ENCODE measurements at regions not wholly inside any gene's neighbourhood (a gene's known extent, or its start where the extent isn't known, plus 50 kb on each side); places are given as distances from the start of the nearest gene placed in this dataset.

GRCh38 chr17:74012465-74012864 lies 191.0 kb upstream of the RPL38 start:
- Histone ChIP-seq H3K4me1 (ENCODE audit: control insufficient read depth, insufficient read depth, low read length, poor library complexity, severe bottlenecking) (no peaks in the 10 kb centered on the region), H3K9me3 (ENCODE audit: control insufficient read depth, low read length) (peaks cover 4% of the 10 kb centered on the region), H3K36me3 (ENCODE audit: control insufficient read depth, insufficient read depth, low read length) (no peaks in the 10 kb centered on the region), H3K27ac (ENCODE audit: low read depth, low read length, severe bottlenecking) (no peak overlapping the region), H3K4me3 (ENCODE audit: extremely low read depth, insufficient read depth, low read length, poor library complexity, severe bottlenecking) (no peak overlapping the region)
- WGBS, 2 experiments (ENCODE audit: insufficient coverage in 2 of 2), result 82 to 88% methylated on average over 4 to 6 of the region's 6 CpGs

GRCh38 chr17:74015316-74015715 lies 188.2 kb upstream of the RPL38 start:
- H3K4me1 ChIP-seq (ENCODE audit: control insufficient read depth, insufficient read depth, low read length, poor library complexity, severe bottlenecking), result no peaks in the 10 kb centered on the region
- H3K27ac ChIP-seq (ENCODE audit: low read depth, low read length, severe bottlenecking), result no peak overlapping the region
- H3K4me3 ChIP-seq (ENCODE audit: extremely low read depth, insufficient read depth, low read length, poor library complexity, severe bottlenecking), result no peak overlapping the region
- H3K36me3 ChIP-seq (ENCODE audit: control insufficient read depth, insufficient read depth, low read length), result no peaks in the 10 kb centered on the region
- peaks cover 4% of the 10 kb centered on the region for H3K9me3 ChIP-seq (ENCODE audit: control insufficient read depth, low read length)
- WGBS, 2 experiments (ENCODE audit: insufficient coverage in 2 of 2), result 88 to 89% methylated on average over 4 to 5 of the region's 5 CpGs

DNA sequence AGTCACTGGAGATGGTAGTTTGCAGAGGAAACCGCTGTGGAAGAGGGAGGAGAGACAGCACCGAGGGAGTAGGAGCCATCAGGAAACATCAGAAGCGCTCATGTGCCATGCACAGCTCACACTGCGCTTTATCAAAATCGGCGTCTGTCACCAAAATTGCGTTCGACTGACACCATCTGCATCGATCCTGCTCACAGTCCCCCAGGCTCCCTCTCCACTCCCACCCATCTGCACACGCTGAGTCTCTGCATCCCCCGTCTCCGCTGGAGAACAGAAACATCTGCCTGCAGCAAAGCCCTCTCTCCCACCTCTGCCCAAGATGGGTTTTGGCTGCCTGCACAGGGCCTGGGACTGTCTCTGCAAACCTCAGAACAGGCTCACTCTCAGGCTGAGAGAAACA lies 187.5 kb upstream of the RPL38 start:
- Histone ChIP-seq H3K4me3 (ENCODE audit: extremely low read depth, insufficient read depth, low read length, poor library complexity, severe bottlenecking) (no peak overlapping the region), H3K27ac (ENCODE audit: low read depth, low read length, severe bottlenecking) (no peak overlapping the region), H3K9me3 (ENCODE audit: control insufficient read depth, low read length) (peaks cover 4% of the 10 kb centered on the region), H3K36me3 (ENCODE audit: control insufficient read depth, insufficient read depth, low read length) (no peaks in the 10 kb centered on the region), H3K4me1 (ENCODE audit: control insufficient read depth, insufficient read depth, low read length, poor library complexity, severe bottlenecking) (no peaks in the 10 kb centered on the region)
- WGBS, 2 experiments (ENCODE audit: insufficient coverage in 2 of 2), result 92 to 97% methylated on average over 9 to 12 of the region's 12 CpGs

DNA sequence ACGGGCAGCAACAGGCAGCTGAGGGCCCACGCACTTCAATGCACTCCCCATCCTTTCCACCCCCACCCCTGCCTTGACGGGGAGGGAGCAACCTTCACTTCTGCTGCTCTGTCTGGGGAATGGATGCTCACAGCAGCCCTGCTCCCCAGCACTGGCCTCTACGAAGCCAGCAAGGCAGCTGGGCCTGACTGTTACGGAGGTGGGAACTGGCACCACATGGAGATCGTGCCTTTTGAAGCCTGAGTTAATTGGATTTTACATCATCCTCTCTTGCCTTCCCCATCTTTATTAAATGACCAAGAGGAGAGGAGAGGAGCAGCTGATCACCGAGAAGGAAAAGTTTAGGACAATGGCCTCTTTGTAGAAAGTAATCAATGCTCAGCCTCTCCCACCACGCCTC lies 187.0 kb upstream of the RPL38 start:
- Histone ChIP-seq H3K36me3 (ENCODE audit: control insufficient read depth, insufficient read depth, low read length) (no peaks in the 10 kb centered on the region), H3K9me3 (ENCODE audit: control insufficient read depth, low read length) (peaks cover 4% of the 10 kb centered on the region), H3K4me1 (ENCODE audit: control insufficient read depth, insufficient read depth, low read length, poor library complexity, severe bottlenecking) (no peaks in the 10 kb centered on the region), H3K27ac (ENCODE audit: low read depth, low read length, severe bottlenecking) (no peak overlapping the region), H3K4me3 (ENCODE audit: extremely low read depth, insufficient read depth, low read length, poor library complexity, severe bottlenecking) (no peak overlapping the region)
- 71 to 73% methylated on average over 4 to 7 of the region's 8 CpGs for WGBS, 2 experiments (ENCODE audit: insufficient coverage in 2 of 2)

DNA sequence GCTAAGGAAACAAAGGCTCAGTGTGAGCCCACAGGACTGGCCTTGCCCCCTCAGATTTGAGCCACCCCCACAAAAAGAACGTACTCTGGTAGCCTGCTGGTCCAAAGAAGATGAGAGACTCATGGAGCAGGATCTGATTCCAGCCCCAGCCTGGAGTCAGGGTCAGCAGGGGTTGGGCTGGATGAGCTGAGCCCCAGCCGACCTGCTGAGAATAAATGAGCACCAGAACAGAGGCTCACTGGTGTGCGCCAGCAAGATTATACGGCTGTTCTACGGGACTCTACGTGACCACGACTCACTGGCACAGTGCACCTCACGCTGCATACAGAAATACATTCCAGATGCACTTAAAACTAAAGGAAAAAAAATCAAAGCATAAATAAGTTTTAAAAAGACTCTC lies 186.0 kb upstream of the RPL38 start:
- 80 to 83% methylated on average over 1 to 7 of the region's 8 CpGs for WGBS, 2 experiments (ENCODE audit: insufficient coverage in 2 of 2)
- H3K36me3 ChIP-seq (ENCODE audit: control insufficient read depth, insufficient read depth, low read length), result no peaks in the 10 kb centered on the region
- no peak overlapping the region for H3K27ac ChIP-seq (ENCODE audit: low read depth, low read length, severe bottlenecking)
- H3K4me3 ChIP-seq (ENCODE audit: extremely low read depth, insufficient read depth, low read length, poor library complexity, severe bottlenecking), result no peak overlapping the region
- H3K4me1 ChIP-seq (ENCODE audit: control insufficient read depth, insufficient read depth, low read length, poor library complexity, severe bottlenecking), result no peaks in the 10 kb centered on the region
- H3K9me3 ChIP-seq (ENCODE audit: control insufficient read depth, low read length), result peaks cover 4% of the 10 kb centered on the region

DNA sequence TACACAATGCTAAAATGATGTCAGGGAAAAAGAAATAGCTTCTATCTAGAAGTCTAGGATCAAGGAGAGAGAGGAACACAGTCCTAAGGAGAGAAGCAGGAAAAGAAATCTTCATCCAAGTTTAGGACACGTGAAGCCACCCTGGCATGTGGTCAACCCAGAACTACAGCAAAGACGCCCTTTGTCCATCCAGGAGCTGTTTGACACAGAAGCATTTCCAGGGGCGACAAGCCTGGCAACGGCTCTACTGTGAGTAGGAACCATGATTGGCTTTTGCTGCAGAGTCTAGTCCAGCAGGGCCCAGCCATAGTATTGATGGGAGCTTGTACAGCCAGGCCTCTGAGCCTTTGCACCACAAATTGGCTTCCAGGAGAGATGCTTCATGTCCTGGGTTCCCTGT lies 185.4 kb upstream of the RPL38 start:
- H3K36me3 ChIP-seq (ENCODE audit: control insufficient read depth, insufficient read depth, low read length), result no peaks in the 10 kb centered on the region
- 88 to 93% methylated on average over 4 of the region's 4 CpGs for WGBS, 2 experiments (ENCODE audit: insufficient coverage in 2 of 2)
- H3K4me1 ChIP-seq (ENCODE audit: control insufficient read depth, insufficient read depth, low read length, poor library complexity, severe bottlenecking), result no peaks in the 10 kb centered on the region
- no peak overlapping the region for H3K27ac ChIP-seq (ENCODE audit: low read depth, low read length, severe bottlenecking)
- H3K9me3 ChIP-seq (ENCODE audit: control insufficient read depth, low read length), result peaks cover 4% of the 10 kb centered on the region
- no peak overlapping the region for H3K4me3 ChIP-seq (ENCODE audit: extremely low read depth, insufficient read depth, low read length, poor library complexity, severe bottlenecking)

- Histone ChIP-seq H3K36me3 (ENCODE audit: control insufficient read depth, insufficient read depth, low read length) (no peaks in the 10 kb centered on the region), H3K4me1 (ENCODE audit: control insufficient read depth, insufficient read depth, low read length, poor library complexity, severe bottlenecking) (peaks cover 2% of the 10 kb centered on the region), H3K27ac (ENCODE audit: low read depth, low read length, severe bottlenecking) (no peak overlapping the region), H3K4me3 (ENCODE audit: extremely low read depth, insufficient read depth, low read length, poor library complexity, severe bottlenecking) (no peak overlapping the region), H3K9me3 (ENCODE audit: control insufficient read depth, low read length) (peaks cover 4% of the 10 kb centered on the region)
- 91 to 94% methylated on average over 5 to 6 of the region's 6 CpGs for WGBS, 2 experiments (ENCODE audit: insufficient coverage in 2 of 2)
Observed at GRCh38 chr17:74019271-74019670, 184.2 kb upstream of the RPL38 start.

GRCh38 chr17:74019860-74020259 lies 183.6 kb upstream of the RPL38 start:
- H3K9me3 ChIP-seq (ENCODE audit: control insufficient read depth, low read length), result peaks cover 4% of the 10 kb centered on the region
- peaks cover 5% of the 10 kb centered on the region for H3K4me1 ChIP-seq (ENCODE audit: control insufficient read depth, insufficient read depth, low read length, poor library complexity, severe bottlenecking)
- H3K4me3 ChIP-seq (ENCODE audit: extremely low read depth, insufficient read depth, low read length, poor library complexity, severe bottlenecking), result no peak overlapping the region
- no peak overlapping the region for H3K27ac ChIP-seq (ENCODE audit: low read depth, low read length, severe bottlenecking)
- H3K36me3 ChIP-seq (ENCODE audit: control insufficient read depth, insufficient read depth, low read length), result no peaks in the 10 kb centered on the region
- no CpG with 5 or more reads among the region's 1 CpG for WGBS, 2 experiments (ENCODE audit: insufficient coverage in 2 of 2)

DNA sequence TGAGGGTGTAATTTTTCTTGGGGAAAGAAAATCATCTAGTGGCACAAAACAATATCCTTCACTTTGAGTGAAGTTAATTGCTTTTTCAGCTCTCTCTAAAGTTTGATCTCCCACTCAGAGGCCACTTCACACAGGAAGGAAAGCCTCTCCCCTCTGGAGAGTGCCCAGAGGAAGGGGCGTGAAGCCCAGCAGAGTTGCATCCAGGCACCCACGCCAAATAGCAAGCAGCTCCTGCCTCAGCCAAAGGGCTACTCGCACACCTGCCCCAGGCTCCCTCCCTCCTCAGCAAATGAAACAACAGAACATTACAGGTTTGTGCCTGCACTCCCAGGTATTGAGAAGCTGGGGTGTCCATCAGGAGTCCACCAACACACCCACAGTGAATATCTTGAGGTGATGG lies 183.0 kb upstream of the RPL38 start:
- Histone ChIP-seq H3K4me3 (ENCODE audit: extremely low read depth, insufficient read depth, low read length, poor library complexity, severe bottlenecking) (no peak overlapping the region), H3K9me3 (ENCODE audit: control insufficient read depth, low read length) (no peaks in the 10 kb centered on the region), H3K27ac (ENCODE audit: low read depth, low read length, severe bottlenecking) (no peak overlapping the region), H3K4me1 (ENCODE audit: control insufficient read depth, insufficient read depth, low read length, poor library complexity, severe bottlenecking) (peaks cover 5% of the 10 kb centered on the region), H3K36me3 (ENCODE audit: control insufficient read depth, insufficient read depth, low read length) (no peaks in the 10 kb centered on the region)
- WGBS, 2 experiments (ENCODE audit: insufficient coverage in 2 of 2), result no CpG with 5 or more reads among the region's 3 CpGs

DNA sequence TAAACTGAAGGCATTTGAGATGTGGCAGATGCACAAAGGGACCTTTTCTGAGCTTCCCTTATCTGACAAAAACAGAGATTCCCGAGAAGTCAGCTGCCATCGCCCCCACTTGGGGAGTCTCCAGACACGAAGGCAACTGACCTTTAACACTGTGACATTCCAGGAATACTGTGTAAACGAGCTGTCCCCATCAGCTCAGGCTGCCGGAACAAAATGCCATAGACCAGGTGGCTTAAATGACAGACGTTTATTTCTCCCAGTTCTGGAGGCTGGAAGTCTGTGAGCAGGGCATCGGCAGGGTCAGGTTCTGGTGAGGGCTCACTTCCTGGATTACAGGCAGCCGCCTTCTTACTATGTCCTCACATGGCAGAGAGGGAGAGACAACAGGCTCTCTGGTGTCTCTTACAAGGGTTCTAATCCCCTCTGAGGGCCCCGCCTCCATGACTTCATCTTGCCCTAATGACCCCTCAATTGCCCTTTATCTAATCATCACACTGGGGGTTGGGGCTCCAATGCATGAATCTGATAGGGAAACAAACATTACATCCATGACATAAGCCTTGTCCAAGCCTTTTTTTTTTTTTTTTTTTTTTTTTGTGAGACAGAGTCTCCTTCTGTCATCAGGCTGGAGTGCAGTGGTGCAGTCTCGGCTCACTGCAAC lies 178.5 kb upstream of the RPL38 start:
- Histone ChIP-seq H3K27ac (ENCODE audit: low read depth, low read length, severe bottlenecking) (peak overlapping the region; percentile 82), H3K9me3 (ENCODE audit: control insufficient read depth, low read length) (no peaks in the 10 kb centered on the region), H3K36me3 (ENCODE audit: control insufficient read depth, insufficient read depth, low read length) (no peaks in the 10 kb centered on the region), H3K4me1 (ENCODE audit: control insufficient read depth, insufficient read depth, low read length, poor library complexity, severe bottlenecking) (peaks cover 5% of the 10 kb centered on the region), H3K4me3 (ENCODE audit: extremely low read depth, insufficient read depth, low read length, poor library complexity, severe bottlenecking) (no peak overlapping the region)
- 25 to 38% methylated on average over 7 to 9 of the region's 10 CpGs for WGBS, 2 experiments (ENCODE audit: insufficient coverage in 2 of 2)

GRCh38 chr17:74027444-74027843 lies 176.0 kb upstream of the RPL38 start:
- no CpG with 5 or more reads among the region's 1 CpG for WGBS, 2 experiments (ENCODE audit: insufficient coverage in 2 of 2)
- no peak overlapping the region for H3K27ac ChIP-seq (ENCODE audit: low read depth, low read length, severe bottlenecking)

More at GRCh38 chr17:74027444-74027843, 176.0 kb upstream of the RPL38 start:
- peaks cover 5% of the 10 kb centered on the region for H3K4me1 ChIP-seq (ENCODE audit: control insufficient read depth, insufficient read depth, low read length, poor library complexity, severe bottlenecking)
- H3K9me3 ChIP-seq (ENCODE audit: control insufficient read depth, low read length), result no peaks in the 10 kb centered on the region
- H3K36me3 ChIP-seq (ENCODE audit: control insufficient read depth, insufficient read depth, low read length), result no peaks in the 10 kb centered on the region
- no peak overlapping the region for H3K4me3 ChIP-seq (ENCODE audit: extremely low read depth, insufficient read depth, low read length, poor library complexity, severe bottlenecking)

Measured in mesodermal cell (in vitro differentiated cells).